GM23248 (cell line): ENCODE measurements at regions not wholly inside any gene's neighbourhood (a gene's known extent, or its start where the extent isn't known, plus 50 kb on each side); places are given as distances from the start of the nearest gene placed in this dataset.

Experiments
- DNase-seq: peaks from one replicate; pipeline ENCODE4 v3.0.0-alpha.2; 2015
- H2AFZ ChIP-seq: fragments of 200-600 bp; sonication (generic); 2 replicates; pipeline ENCODE4 v1.6.1; 2016; ENCODE audit warnings: antibody characterized with exemption
- H3F3A ChIP-seq: fragments of 200-600 bp; sonication (generic); 2 replicates; pipeline ENCODE4 v1.6.1; 2016; ENCODE audit warnings: mild to moderate bottlenecking, antibody characterized with exemption, mixed run types; ENCODE audit not compliant: insufficient read depth
- H3K27ac ChIP-seq: fragments of 200-600 bp; sonication (generic); 2 replicates; pipeline ENCODE4 v1.5.1; 2016; ENCODE audit warnings: mild to moderate bottlenecking
- H3K27me3 ChIP-seq: fragments of 200-600 bp; sonication (generic); replicated peaks from 2 replicates; pipeline ENCODE4 v1.6.1; 2016; ENCODE audit warnings: mild to moderate bottlenecking; ENCODE audit not compliant: insufficient read depth
- H3K36me3 ChIP-seq: fragments of 200-600 bp; sonication (generic); 2 replicates; pipeline ENCODE4 v1.6.1; 2016; ENCODE audit warnings: low read depth, mild to moderate bottlenecking
- H3K4me1 ChIP-seq: fragments of 200-600 bp; sonication (generic); 2 replicates; pipeline ENCODE4 v1.6.1; 2016; ENCODE audit warnings: mild to moderate bottlenecking; ENCODE audit not compliant: insufficient read depth
- H3K4me2 ChIP-seq: fragments of 200-600 bp; sonication (generic); one replicate; pipeline ENCODE4 v1.6.1; 2016; ENCODE audit warnings: mild to moderate bottlenecking; ENCODE audit not compliant: unreplicated experiment
- H3K4me3 ChIP-seq: fragments of 200-600 bp; sonication (generic); 2 replicates; pipeline ENCODE4 v1.5.1; 2016; ENCODE audit warnings: mild to moderate bottlenecking
- H3K79me2 ChIP-seq: fragments of 200-600 bp; sonication (generic); 2 replicates; pipeline ENCODE4 v1.6.1; 2016; ENCODE audit warnings: mild to moderate bottlenecking; ENCODE audit not compliant: insufficient read depth
- H3K9ac ChIP-seq: fragments of 200-600 bp; sonication (generic); 2 replicates; pipeline ENCODE4 v1.6.1; 2016; ENCODE audit warnings: mild to moderate bottlenecking
- H3K9me2 ChIP-seq: fragments of 200-600 bp; sonication (generic); 2 replicates; pipeline ENCODE4 v1.6.1; 2016; ENCODE audit warnings: mixed run types, mild to moderate bottlenecking, moderate library complexity; ENCODE audit not compliant: insufficient read depth
- H3K9me3 ChIP-seq: fragments of 200-600 bp; sonication (generic); one replicate; pipeline ENCODE4 v1.6.1; 2017; ENCODE audit warnings: low read depth
- H4K20me1 ChIP-seq: fragments of 200-600 bp; sonication (generic); 2 replicates; pipeline ENCODE4 v1.6.0; 2016; ENCODE audit not compliant: insufficient read depth
- EZH2 ChIP-seq: fragments of 200-600 bp; sonication (generic); IDR thresholded peaks from 2 replicates; pipeline ENCODE4 v1.6.1; 2018; ENCODE audit warnings: antibody characterized with exemption, mild to moderate bottlenecking; ENCODE audit not compliant: insufficient read depth, poor library complexity, severe bottlenecking
- EZH2phosphoT487 ChIP-seq: fragments of 200-600 bp; sonication (generic); IDR thresholded peaks from 2 replicates; pipeline ENCODE4 v1.6.1; 2018; ENCODE audit warnings: antibody characterized with exemption, moderate library complexity, mild to moderate bottlenecking, low read depth; ENCODE audit not compliant: insufficient read depth
- WGBS, 2 experiments: methylation state at CpG; one replicate each; pipeline ENCODE4 v1.1.6; 2015 to 2017; ENCODE audit warnings: low lambda C conversion rate in 2 of 2, low coverage in 1 of 2; ENCODE audit errors: missing lambda C conversion rate in 2 of 2; 5-methylcytosine and 5-hydroxymethylcytosine counted together
- in situ Hi-C: fragments of 300-500 bp; cut with MboI; formaldehyde crosslinking; loops from 2 replicates; pipeline ENCODE4 v1.15.0; 2020

DNA sequence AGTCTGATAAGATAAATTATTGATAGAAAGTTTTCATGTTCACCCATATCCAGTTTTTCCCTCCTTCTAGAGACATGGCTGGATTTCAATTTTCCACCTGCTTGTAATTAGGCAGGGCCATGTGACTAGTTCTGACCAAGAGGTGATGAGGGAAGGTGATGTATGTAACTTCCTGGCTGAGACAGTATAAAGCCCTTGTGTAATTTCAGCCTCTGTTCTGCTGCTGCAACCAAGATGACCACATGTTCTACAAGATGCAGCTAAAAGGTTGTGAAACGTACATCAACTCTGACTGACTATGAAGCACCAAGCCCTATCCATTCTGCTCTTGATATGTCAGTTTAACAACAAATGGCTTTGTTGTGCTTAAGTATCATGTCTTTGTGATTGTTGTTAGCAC lies 376.5 kb upstream of the DAB2 start:
- no peak overlapping the region for H3K27ac ChIP-seq
- H3K4me3 ChIP-seq = no peak overlapping the region
- no peaks in the 10 kb centered on the region for H3K9me3 ChIP-seq
- H3K4me2 ChIP-seq = no peak overlapping the region
- no peak overlapping the region for H2AFZ ChIP-seq
- TF ChIP-seq EZH2phosphoT487 = no peak
- TF ChIP-seq EZH2 = no peak
- 83 to 86% methylated on average over 1 of the region's 1 CpG for WGBS, 2 experiments
- no peaks in the 10 kb centered on the region for H3K79me2 ChIP-seq
- H3K36me3 ChIP-seq = no peaks in the 10 kb centered on the region
- H3K27me3 ChIP-seq = no peaks in the 10 kb centered on the region
- in situ Hi-C loops = no loop called here
- H3K4me1 ChIP-seq = no peaks in the 10 kb centered on the region
- DNase-seq = peak; percentile 4
- no peaks in the 10 kb centered on the region for H3F3A ChIP-seq
- H3K9ac ChIP-seq = no peak overlapping the region
- H4K20me1 ChIP-seq = no peaks in the 10 kb centered on the region
- H3K9me2 ChIP-seq = no peaks in the 10 kb centered on the region

DNA sequence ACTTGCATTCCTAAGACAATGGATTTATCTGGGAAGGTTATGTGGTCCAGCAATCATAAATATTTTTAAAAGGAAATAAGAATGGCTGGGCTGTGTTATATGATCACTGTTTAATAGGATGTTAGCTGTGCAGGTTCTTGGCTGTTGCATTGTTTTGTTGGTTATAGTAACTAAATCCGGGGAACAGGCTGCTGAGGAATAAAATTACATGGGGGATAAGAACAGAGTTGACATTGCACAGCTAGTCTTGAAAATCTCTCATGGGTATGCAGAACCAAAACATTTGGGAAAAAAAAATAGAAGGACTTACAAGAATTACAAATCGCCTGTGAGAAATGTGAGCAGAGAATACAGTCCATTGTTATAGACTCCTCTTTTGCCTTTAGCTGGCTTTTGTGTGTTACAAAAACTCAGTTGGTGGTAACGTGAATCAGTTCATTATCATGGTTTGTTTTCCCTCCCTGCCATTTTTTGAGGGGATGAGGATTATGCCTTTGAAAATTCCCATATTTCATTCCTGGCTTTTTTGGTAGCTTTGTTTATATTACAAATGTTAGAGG lies 375.3 kb upstream of the DAB2 start:
- Histone ChIP-seq H3F3A (no peaks in the 10 kb centered on the region), H3K27me3 (no peaks in the 10 kb centered on the region), H3K9ac (no peak overlapping the region), H3K79me2 (no peaks in the 10 kb centered on the region), H3K36me3 (no peaks in the 10 kb centered on the region), H3K9me2 (no peaks in the 10 kb centered on the region), H3K4me1 (no peaks in the 10 kb centered on the region), H4K20me1 (no peaks in the 10 kb centered on the region), H3K4me2 (no peak overlapping the region), H3K4me3 (no peak overlapping the region), H3K27ac (no peak overlapping the region), H3K9me3 (no peaks in the 10 kb centered on the region), H2AFZ (no peak overlapping the region)
- no peak for TF ChIP-seq EZH2phosphoT487
- TF ChIP-seq EZH2 = no peak
- DNase-seq = no peak
- 46 to 47% methylated on average over 3 of the region's 3 CpGs for WGBS, 2 experiments
- in situ Hi-C loops = no loop called here

DNA sequence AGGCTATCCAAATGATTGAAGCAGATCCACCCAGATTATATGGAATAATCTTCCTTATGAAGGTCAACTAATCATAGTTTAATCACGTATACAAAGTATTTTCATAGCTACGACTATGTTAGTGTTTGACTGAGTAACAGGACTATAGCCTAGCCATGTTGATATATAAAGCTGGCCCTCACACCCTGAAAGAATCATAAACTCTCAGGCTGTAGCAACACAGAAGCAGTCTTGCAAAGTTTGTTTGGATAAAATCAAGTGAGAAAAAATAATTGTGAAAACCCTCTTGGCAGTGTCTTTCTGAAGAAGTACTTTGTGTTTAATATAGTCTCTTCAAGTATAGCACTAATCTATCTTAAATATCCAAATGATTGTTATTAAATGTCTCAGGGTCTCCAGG lies 374.5 kb upstream of the DAB2 start:
- H3K4me2 ChIP-seq = no peak overlapping the region
- H3K27ac ChIP-seq = no peak overlapping the region
- no peaks in the 10 kb centered on the region for H3K9me3 ChIP-seq
- no peaks in the 10 kb centered on the region for H3F3A ChIP-seq
- no peaks in the 10 kb centered on the region for H3K27me3 ChIP-seq
- H4K20me1 ChIP-seq = no peaks in the 10 kb centered on the region
- no peak for DNase-seq
- no peak for TF ChIP-seq EZH2phosphoT487
- no peak for TF ChIP-seq EZH2
- H3K79me2 ChIP-seq = no peaks in the 10 kb centered on the region
- H3K4me3 ChIP-seq = no peak overlapping the region
- H3K36me3 ChIP-seq = no peaks in the 10 kb centered on the region
- no peak overlapping the region for H2AFZ ChIP-seq
- 61 to 72% methylated on average over 2 of the region's 2 CpGs for WGBS, 2 experiments
- in situ Hi-C loops = no loop called here
- no peak overlapping the region for H3K9ac ChIP-seq
- no peaks in the 10 kb centered on the region for H3K4me1 ChIP-seq
- H3K9me2 ChIP-seq = no peaks in the 10 kb centered on the region

DNA sequence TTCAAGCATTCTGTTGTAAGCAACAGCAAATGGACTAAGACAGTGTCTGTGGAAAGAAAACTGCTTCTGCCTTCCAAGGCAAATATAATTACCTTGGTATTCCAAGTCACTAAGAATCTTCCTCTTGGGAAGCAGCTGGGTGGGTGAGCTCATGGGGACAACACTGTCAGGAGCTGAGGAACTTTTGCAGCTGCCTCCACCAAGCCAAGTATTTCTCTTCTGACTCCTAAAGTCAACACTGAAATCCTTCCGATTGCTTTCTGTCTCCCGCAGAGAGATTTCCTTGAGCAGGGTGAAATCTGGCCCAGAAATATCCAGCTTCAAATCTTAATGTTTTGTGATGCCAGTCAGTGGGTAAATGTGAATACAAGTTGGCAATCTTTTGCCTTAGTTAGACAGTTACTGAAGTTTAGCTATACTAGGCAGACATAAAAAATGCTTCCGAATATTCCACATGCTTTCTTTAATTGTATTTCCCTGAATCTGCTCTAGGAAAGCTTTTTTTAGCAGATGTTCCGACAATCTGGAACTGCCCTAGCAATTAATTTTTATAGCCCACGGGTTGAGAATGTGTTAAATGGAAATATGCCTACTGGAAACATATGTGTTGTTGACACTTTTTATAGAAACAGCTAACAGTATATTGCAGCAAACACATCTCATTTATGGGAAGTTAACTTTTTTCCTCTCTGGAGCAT lies 369.9 kb upstream of the DAB2 start:
- H3K4me3 ChIP-seq = no peak overlapping the region
- H3K9me3 ChIP-seq = no peaks in the 10 kb centered on the region
- no peaks in the 10 kb centered on the region for H3K36me3 ChIP-seq
- in situ Hi-C loops = no loop called here
- H3F3A ChIP-seq = no peaks in the 10 kb centered on the region
- no peaks in the 10 kb centered on the region for H4K20me1 ChIP-seq
- TF ChIP-seq EZH2phosphoT487 (no peak), EZH2 (no peak)
- no peaks in the 10 kb centered on the region for H3K9me2 ChIP-seq
- H3K4me1 ChIP-seq = no peaks in the 10 kb centered on the region
- H3K27me3 ChIP-seq = no peaks in the 10 kb centered on the region
- no peak overlapping the region for H2AFZ ChIP-seq
- 18 to 19% methylated on average over 5 of the region's 5 CpGs for WGBS, 2 experiments
- DNase-seq = peak; percentile 26
- H3K9ac ChIP-seq = no peak overlapping the region
- no peaks in the 10 kb centered on the region for H3K79me2 ChIP-seq
- no peak overlapping the region for H3K4me2 ChIP-seq
- H3K27ac ChIP-seq = no peak overlapping the region
